ENCODE measurements at regions not wholly inside any gene's neighbourhood (a gene's known extent, or its start where the extent isn't known, plus 50 kb on each side); places are given as distances from the start of the nearest gene placed in this dataset.

- no peaks in the 10 kb centered on the region for H3K27me3 Mint-ChIP-seq (ENCODE audit: insufficient read depth, unreplicated experiment)
- intact Hi-C loops (cut with micrococcal nuclease): no loop called here
- no peak overlapping the region for H3K27ac Mint-ChIP-seq (ENCODE audit: low read depth, unreplicated experiment)
- H3K4me3 Mint-ChIP-seq (ENCODE audit: unreplicated experiment): no peak overlapping the region
- BruUV-seq (replicated peaks): no TSS peak
- no peak for TF ChIP-seq CTCF (IDR thresholded peaks at IDR 0.05; ENCODE audit: unreplicated experiment)
- no peak for DNase-seq (ENCODE audit: unreplicated experiment)
- no peaks in the 10 kb centered on the region for H3K36me3 Mint-ChIP-seq (ENCODE audit: insufficient read depth, unreplicated experiment)
- H3K4me1 Mint-ChIP-seq (ENCODE audit: insufficient read depth, unreplicated experiment): no peaks in the 10 kb centered on the region
- peaks cover 8% of the 10 kb centered on the region for H3K9me3 Mint-ChIP-seq (ENCODE audit: unreplicated experiment)
- CTCF ChIA-PET: no interaction called here
- POLR2A ChIA-PET: no interaction called here
These were observed 438.8 kb upstream of the SEMA6A start for GRCh38 chr5:117013280-117013877.

DNA sequence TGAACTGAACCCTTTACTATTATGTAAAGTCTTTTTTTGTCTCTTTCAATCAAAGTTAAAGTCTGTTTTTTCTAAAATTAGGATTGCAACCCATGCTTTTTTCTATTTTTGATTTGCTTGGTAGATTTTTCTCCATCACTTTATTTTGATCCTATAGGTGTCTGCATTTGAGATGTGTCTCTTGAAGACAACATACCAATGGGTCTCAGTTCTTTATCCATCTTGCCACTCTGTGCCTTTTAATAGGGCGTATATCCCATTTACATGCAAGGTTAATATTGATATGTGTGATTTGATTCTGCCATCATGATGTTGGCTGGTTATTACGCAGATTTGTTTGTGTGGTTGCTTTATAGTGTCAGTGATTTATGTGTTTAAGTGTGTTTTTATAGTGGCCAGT, 436.0 kb upstream of the SEMA6A start:
- peaks cover 8% of the 10 kb centered on the region for H3K9me3 Mint-ChIP-seq (ENCODE audit: unreplicated experiment)
- POLR2A ChIA-PET: no interaction called here

DNA sequence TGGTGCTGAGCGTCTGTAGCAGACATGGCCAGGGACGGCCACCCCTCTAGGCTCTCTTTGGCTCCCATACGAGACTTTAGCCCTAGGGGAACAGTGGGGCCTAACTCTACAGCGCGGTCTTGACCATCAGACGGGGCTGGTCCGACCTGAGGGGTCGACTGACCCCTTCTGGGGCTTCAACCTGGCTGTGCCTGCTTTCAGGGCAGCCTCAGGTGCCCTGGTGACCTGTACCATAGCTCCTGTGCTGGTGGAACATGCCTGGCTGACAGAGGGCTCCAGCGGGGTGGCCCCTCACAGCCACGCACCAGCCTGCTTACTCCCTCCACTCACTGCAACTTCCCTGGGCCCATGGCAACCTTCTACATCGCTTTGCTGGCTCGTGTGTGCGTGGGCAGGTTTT, 423.4 kb upstream of the SEMA6A start:
- intact Hi-C loops (cut with micrococcal nuclease): no loop called here
- no peak overlapping the region for H3K27ac Mint-ChIP-seq (ENCODE audit: low read depth, unreplicated experiment)
- H3K4me1 Mint-ChIP-seq (ENCODE audit: insufficient read depth, unreplicated experiment): no peaks in the 10 kb centered on the region
- H3K9me3 Mint-ChIP-seq (ENCODE audit: unreplicated experiment): no peaks in the 10 kb centered on the region
- POLR2A ChIA-PET: no interaction called here
- H3K4me3 Mint-ChIP-seq (ENCODE audit: unreplicated experiment): no peak overlapping the region
- CTCF ChIA-PET: interaction anchor here (0.6 kb wide), 1 partner anchor 432 kb away, joined by 3 read pairs; no protein-coding TSS in a partner anchor
- H3K27me3 Mint-ChIP-seq (ENCODE audit: insufficient read depth, unreplicated experiment): no peaks in the 10 kb centered on the region
- BruUV-seq (replicated peaks): no TSS peak
- DNase-seq (ENCODE audit: unreplicated experiment): no peak
- TF ChIP-seq CTCF (IDR thresholded peaks at IDR 0.05; ENCODE audit: unreplicated experiment): no peak
- H3K36me3 Mint-ChIP-seq (ENCODE audit: insufficient read depth, unreplicated experiment): no peaks in the 10 kb centered on the region

More for the DNA sequence above, 436.0 kb upstream of the SEMA6A start:
- intact Hi-C loops (cut with micrococcal nuclease): no loop called here
- Mint-ChIP-seq H3K27me3 (ENCODE audit: insufficient read depth, unreplicated experiment) (no peaks in the 10 kb centered on the region), H3K36me3 (ENCODE audit: insufficient read depth, unreplicated experiment) (no peaks in the 10 kb centered on the region), H3K27ac (ENCODE audit: low read depth, unreplicated experiment) (no peak overlapping the region), H3K4me1 (ENCODE audit: insufficient read depth, unreplicated experiment) (no peaks in the 10 kb centered on the region), H3K4me3 (ENCODE audit: unreplicated experiment) (no peak overlapping the region)
- no peak for TF ChIP-seq CTCF (IDR thresholded peaks at IDR 0.05; ENCODE audit: unreplicated experiment)
- BruUV-seq (replicated peaks): no TSS peak
- no peak for DNase-seq (ENCODE audit: unreplicated experiment)
- CTCF ChIA-PET: no interaction called here

GRCh38 chr5:116992681-116993080, 418.1 kb upstream of the SEMA6A start:
- H3K27ac Mint-ChIP-seq (ENCODE audit: low read depth, unreplicated experiment): no peak overlapping the region
- no peak for TF ChIP-seq CTCF (IDR thresholded peaks at IDR 0.05; ENCODE audit: unreplicated experiment)
- intact Hi-C loops (cut with micrococcal nuclease): no loop called here
- ChIA-PET CTCF (interaction anchor here (0.9 kb wide), 1 partner anchor 1940 kb away, joined by 4 read pairs; no protein-coding TSS in a partner anchor), POLR2A (no interaction called here)
- no peak overlapping the region for H3K4me3 Mint-ChIP-seq (ENCODE audit: unreplicated experiment)
- H3K4me1 Mint-ChIP-seq (ENCODE audit: insufficient read depth, unreplicated experiment): no peaks in the 10 kb centered on the region
- no TSS peak for BruUV-seq (replicated peaks)
- H3K27me3 Mint-ChIP-seq (ENCODE audit: insufficient read depth, unreplicated experiment): no peaks in the 10 kb centered on the region
- no peaks in the 10 kb centered on the region for H3K36me3 Mint-ChIP-seq (ENCODE audit: insufficient read depth, unreplicated experiment)
- no peak for DNase-seq (ENCODE audit: unreplicated experiment)
- H3K9me3 Mint-ChIP-seq (ENCODE audit: unreplicated experiment): no peaks in the 10 kb centered on the region
